GM12892 (cell line): ENCODE measurements at regions not wholly inside any gene's neighbourhood (a gene's known extent, or its start where the extent isn't known, plus 50 kb on each side); places are given as distances from the start of the nearest gene placed in this dataset.

Experiments used
- POLR2A ChIP-seq: IDR thresholded peaks from 2 replicates; pipeline ENCODE4 v1.6.1; 2011; ENCODE audit warnings: low read depth, low read length, control low read depth
- POLR2AphosphoS5 ChIP-seq: IDR thresholded peaks from 2 replicates; pipeline ENCODE4 v1.6.1; 2011; ENCODE audit warnings: low read depth, low read length, control low read depth
- TAF1 ChIP-seq: IDR thresholded peaks from 2 replicates; pipeline ENCODE4 v1.6.1; 2011; ENCODE audit warnings: low read depth, mild to moderate bottlenecking, control low read depth, low read length, borderline replicate concordance

- no peak for TF ChIP-seq POLR2A
- no peak for TF ChIP-seq TAF1
- no peak for TF ChIP-seq POLR2AphosphoS5
Measured at GRCh38 chr3:39569095-39569494, 101.6 kb downstream of the MOBP start.
